GM20000 (cell line): ENCODE measurements at regions not wholly inside any gene's neighbourhood (a gene's known extent, or its start where the extent isn't known, plus 50 kb on each side); places are given as distances from the start of the nearest gene placed in this dataset.
"Not testable (repeated sequence)": the region's sequence is repeated elsewhere in the genome, so short reads cannot be mapped to it uniquely, and the experiment has no call there.

Experiments
- DNase-seq: peaks from one replicate; pipeline ENCODE4 v3.0.0; 2012; ENCODE audit warnings: low spot score
- TF ChIP-seq, protein P1 (sequence below): IDR thresholded peaks from 2 replicates; pipeline ENCODE4 v1.5.1; 2012; ENCODE audit warnings: mild to moderate bottlenecking, control low read depth; ENCODE audit errors: extremely low read depth, missing control alignments

GRCh38 chr10:89978081-89978480 is 276.7 kb downstream of the KIF20B start:
- DNase-seq = no peak

DNA sequence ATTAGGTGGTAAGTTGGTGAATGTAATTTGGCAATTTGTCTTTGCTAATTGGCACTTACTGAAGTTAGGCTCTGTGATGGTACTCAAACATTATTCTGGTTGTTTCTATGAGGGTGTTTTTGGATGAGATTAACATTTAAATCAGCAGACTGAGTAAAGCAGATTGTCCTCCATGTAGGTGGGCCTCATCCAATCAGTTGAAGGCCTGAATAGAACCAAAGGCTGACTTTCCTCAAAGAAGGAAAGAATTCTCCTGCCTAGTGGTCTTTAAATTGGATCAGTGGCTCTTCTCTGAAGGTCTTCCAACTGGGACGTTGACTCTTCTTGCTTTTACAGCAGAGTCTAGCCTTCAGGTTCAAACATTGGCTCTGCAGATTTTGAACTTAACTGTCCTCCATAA is 278.3 kb downstream of the KIF20B start:
- TF ChIP-seq, protein P1, sequence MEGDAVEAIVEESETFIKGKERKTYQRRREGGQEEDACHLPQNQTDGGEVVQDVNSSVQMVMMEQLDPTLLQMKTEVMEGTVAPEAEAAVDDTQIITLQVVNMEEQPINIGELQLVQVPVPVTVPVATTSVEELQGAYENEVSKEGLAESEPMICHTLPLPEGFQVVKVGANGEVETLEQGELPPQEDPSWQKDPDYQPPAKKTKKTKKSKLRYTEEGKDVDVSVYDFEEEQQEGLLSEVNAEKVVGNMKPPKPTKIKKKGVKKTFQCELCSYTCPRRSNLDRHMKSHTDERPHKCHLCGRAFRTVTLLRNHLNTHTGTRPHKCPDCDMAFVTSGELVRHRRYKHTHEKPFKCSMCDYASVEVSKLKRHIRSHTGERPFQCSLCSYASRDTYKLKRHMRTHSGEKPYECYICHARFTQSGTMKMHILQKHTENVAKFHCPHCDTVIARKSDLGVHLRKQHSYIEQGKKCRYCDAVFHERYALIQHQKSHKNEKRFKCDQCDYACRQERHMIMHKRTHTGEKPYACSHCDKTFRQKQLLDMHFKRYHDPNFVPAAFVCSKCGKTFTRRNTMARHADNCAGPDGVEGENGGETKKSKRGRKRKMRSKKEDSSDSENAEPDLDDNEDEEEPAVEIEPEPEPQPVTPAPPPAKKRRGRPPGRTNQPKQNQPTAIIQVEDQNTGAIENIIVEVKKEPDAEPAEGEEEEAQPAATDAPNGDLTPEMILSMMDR = no peak

More at GRCh38 chr10:89978081-89978480, 276.7 kb downstream of the KIF20B start:
- TF ChIP-seq, protein P1 = no peak

GRCh38 chr10:89980166-89980565 is 278.8 kb downstream of the KIF20B start:
- DNase-seq = no peak

More for the DNA sequence above, 278.3 kb downstream of the KIF20B start:
- DNase-seq = no peak

GRCh38 chr10:89981891-89982290 is 280.5 kb downstream of the KIF20B start:
- TF ChIP-seq, protein P1 = no peak
- DNase-seq = no peak

More at GRCh38 chr10:89980166-89980565, 278.8 kb downstream of the KIF20B start:
- TF ChIP-seq, protein P1 = no peak

GRCh38 chr10:89985446-89985845 is 284.1 kb downstream of the KIF20B start:
- DNase-seq = no peak
- TF ChIP-seq, protein P1 = no peak

- not testable (repeated sequence) for DNase-seq
These were observed 287.0 kb downstream of the KIF20B start for GRCh38 chr10:89988361-89988760.

DNA sequence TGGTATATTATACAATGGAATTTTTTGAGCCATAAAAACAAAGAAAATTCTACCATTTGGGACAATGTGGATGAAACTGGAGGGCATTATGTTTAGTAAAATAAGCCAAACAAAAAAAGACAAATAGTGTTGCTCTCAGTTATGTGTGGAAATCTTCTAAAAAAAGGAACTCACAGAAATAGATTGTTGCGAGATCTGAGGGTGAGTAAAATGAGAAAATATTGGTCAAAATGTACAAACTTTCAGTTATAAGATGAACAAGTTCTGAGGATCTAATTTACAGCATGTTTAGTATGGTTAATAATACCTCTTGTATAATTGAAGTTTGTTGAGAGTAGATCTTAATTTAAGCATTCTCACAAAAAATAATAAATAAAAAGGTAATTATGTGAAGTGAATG is 291.2 kb downstream of the KIF20B start:
- DNase-seq = no peak
- TF ChIP-seq, protein P1 = no peak

GRCh38 chr10:90007226-90007625 is 305.8 kb downstream of the KIF20B start:
- no peak for DNase-seq
- TF ChIP-seq, protein P1 = no peak

DNA sequence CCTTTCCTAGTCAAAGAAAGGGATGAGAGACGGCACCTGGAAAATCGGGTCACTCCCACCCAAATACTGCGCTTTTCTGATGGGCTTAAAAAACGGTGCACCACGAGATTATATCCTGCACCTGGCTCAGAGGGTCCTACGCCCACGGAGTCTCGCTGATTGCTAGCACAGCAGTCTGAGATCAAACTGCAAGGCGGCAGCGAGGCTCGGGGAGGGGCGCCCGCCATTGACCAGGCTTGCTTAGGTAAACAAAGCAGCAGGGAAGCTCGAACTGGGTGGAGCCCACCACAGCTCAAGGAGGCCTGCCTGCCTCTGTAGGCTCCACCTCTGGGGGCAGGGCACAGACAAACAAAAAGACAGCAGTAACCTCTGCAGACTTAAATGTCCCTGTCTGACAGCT is 309.9 kb downstream of the KIF20B start:
- not testable (repeated sequence) for DNase-seq
